T47D (cell line): ENCODE measurements at regions not wholly inside any gene's neighbourhood (a gene's known extent, or its start where the extent isn't known, plus 50 kb on each side); places are given as distances from the start of the nearest gene placed in this dataset.
"Not testable (repeated sequence)": the region's sequence is repeated elsewhere in the genome, so short reads cannot be mapped to it uniquely, and the experiment has no call there.

Experiments used
- DNase-seq, 2 experiments: peaks; one replicate each; pipeline versions ENCODE4 v3.0.0 to v3.0.0-alpha.2; 2011 to 2012; ENCODE audit warnings: low read depth in 1 of 2, low spot score in 1 of 2
- JUND ChIP-seq: IDR thresholded peaks from 2 replicates; pipeline ENCODE4 v1.6.1; 2012; ENCODE audit warnings: low read depth
- in situ Hi-C: cut with HindIII; loops from 2 replicates; pipeline ENCODE4 v1.10.0; 2016; ENCODE audit warnings: low sequenced_read_pairs, low pct_unique_long_range_greater_than_20kb

- in situ Hi-C loops: no loop called here
- DNase-seq: no peak
Measured at GRCh38 chr9:96150324-96151227, 151.4 kb downstream of the HSD17B3 start.

GRCh38 chr9:96149533-96150280, 152.3 kb downstream of the HSD17B3 start:
- DNase-seq: no peak
- in situ Hi-C loops: no loop called here
- TF ChIP-seq JUND: no peak

More at GRCh38 chr9:96150324-96151227, 151.4 kb downstream of the HSD17B3 start:
- no peak for TF ChIP-seq JUND

DNA sequence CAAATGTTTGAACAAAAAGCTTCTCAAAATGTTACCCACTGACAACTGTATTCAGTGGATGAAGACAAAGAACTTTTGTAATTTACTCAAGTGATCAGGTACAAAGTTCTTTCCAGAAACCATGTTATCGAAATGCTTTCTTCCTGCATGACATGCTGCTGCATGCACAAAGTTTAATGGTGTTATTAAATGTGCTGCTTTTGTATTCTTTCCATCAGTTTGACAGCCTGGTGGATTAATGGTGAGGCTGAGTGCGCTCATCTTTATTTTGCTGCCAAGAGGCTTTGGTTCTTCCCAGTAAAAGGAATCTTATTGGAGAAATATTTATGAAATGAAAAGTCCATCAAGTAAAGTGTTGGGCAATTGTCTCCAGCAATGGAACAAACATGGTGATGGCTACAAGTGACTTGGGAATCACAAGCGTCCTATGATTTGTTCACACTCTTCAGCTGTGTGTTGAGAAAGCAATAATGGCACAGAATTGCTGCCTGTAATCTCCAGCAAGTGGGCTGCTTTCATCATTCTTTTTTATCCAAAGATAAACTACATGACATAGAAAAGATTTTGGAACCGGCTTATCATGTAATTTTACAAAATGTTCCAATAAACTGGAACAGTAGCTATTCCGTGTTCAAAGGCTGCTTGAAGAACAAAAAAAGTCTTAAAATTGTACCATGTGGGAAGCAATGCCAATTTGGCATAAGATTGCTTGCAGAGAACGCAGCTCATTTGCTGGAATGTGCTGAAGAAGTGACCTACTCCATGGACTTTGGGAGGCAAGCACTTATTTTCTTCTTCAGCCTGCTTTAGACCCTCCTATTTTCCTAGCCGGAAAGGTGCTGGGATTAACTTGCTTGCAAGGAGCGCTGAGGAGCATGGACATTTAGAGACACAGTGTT, 153.1 kb downstream of the HSD17B3 start:
- DNase-seq: no peak
- no peak for TF ChIP-seq JUND
- in situ Hi-C loops: no loop called here

GRCh38 chr9:96147029-96147428, 154.9 kb downstream of the HSD17B3 start:
- in situ Hi-C loops, DNase-seq: not testable (repeated sequence)

DNA sequence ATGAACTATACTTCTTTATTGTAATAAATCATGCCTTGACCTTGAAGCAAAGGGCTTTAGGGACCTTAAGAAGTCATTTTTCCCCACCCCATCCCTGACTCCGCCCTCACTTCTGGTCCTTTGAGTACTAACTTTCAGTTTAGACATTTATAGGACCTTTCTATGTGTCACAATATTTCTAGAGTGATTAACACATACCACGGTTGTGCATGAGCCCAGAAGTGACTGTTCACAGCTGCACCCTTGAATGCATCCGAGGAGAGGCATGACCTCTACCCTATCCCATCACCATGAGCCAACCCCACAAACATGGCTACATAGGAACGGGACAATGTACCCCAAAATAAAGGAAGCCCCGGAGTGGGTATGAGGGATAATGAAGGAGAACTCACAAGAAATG, 160.3 kb downstream of the HSD17B3 start:
- DNase-seq: no peak
- TF ChIP-seq JUND: no peak
- in situ Hi-C loops: no loop called here

DNA sequence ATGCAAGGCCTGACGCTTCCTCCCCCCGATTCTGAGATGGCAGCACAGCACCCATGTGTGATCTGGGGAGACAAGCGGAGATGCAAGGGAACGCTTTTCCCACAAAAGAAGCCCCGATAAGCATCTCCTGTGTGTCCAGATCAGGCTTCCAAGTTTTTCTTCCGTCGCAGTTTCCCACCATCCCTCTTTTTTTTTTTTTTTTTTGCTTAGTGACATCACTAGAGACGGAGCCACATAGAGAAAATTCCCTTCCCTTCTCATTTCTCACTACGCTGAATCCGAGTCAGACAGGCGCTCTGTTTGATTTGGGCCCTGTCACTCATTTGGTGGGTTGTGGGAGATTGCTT, 160.9 kb downstream of the HSD17B3 start:
- no peak for DNase-seq
- no peak for TF ChIP-seq JUND
- in situ Hi-C loops: no loop called here

GRCh38 chr9:96140296-96141127, 161.5 kb downstream of the HSD17B3 start:
- DNase-seq: no peak
- TF ChIP-seq JUND: no peak
- in situ Hi-C loops: no loop called here

GRCh38 chr9:96139592-96140295, 162.2 kb downstream of the HSD17B3 start:
- in situ Hi-C loops: no loop called here
- no peak for DNase-seq
- TF ChIP-seq JUND: no peak

DNA sequence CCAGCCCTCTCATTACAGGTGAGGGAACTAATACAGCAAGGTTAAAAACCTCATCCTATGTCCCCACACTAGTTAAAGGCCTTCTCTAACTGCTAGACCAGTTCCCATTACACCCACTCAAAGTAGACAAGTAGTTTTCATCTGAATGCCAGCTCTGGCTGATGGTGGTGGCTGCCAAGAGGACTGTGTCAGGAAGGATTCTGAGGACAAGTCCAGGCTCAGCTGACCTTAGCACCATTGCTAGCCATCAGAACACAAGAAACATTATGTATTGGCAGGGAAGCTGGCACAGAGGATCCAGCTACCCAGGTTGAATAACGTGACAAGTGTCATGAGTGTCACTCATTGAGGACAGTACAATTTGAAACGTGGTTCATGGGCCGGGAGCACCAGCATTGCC, 163.4 kb downstream of the HSD17B3 start:
- in situ Hi-C loops: no loop called here
- TF ChIP-seq JUND: no peak
- DNase-seq: no peak

DNA sequence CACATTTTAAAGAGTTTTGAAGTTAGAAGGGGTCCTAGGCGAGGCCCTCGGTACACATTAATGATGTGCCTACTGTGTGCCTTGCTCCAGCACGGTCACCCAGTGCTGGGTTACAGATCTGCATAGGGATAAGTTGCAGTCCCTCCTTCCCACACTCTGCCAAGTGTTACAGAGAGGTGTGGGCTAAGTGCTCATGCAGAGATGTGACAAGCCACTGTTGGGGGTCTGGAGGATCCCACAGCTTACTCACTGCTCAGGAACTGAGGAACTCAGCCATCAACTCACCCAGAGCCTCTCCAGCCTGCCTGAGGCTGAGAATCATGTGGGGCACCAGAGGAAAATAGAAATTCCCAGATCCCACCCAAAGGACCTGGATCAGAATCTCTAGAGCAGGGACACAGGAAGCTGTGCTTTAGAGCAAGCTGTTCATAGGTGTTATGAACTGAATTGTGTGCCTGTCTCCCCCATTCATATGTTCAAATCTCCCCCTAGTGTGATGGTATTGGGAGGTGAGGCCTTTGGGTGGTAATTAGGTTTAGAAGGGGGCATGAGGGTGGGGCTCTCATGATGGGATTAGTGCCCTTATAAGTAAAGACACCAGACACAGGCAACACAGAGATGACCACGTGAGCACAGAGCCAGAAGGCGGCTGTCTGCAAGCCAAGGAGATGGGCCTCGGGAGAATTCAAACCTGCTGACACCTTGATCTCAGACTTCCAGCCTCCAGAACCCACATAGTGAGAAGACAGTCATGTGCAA, 164.1 kb downstream of the HSD17B3 start:
- in situ Hi-C loops: no loop called here
- TF ChIP-seq JUND: no peak
- DNase-seq: no peak
